Spleen (tissue), 11 donors: ENCODE measurements at regions not wholly inside any gene's neighbourhood (a gene's known extent, or its start where the extent isn't known, plus 50 kb on each side); places are given as distances from the start of the nearest gene placed in this dataset.
A peak's percentile ranks its signal among the peaks of the same experiment; 100 is the strongest.
"Not testable (repeated sequence)": the region's sequence is repeated elsewhere in the genome, so short reads cannot be mapped to it uniquely, and the experiment has no call there.

Source experiments
- DNase-seq: peaks from one replicate; pipeline ENCODE4 v3.0.0-alpha.2; 2020
- H3K27ac ChIP-seq, 8 donors: fragments of 200-600 bp; sonication (generic) in 7 of 8; 1 replicate in 4 of 8; 2 replicates in 4 of 8; pipeline versions ENCODE4 v1.5.0 to v1.8.0; 2016 to 2021; ENCODE audit warnings: inconsistent platforms in 4 of 8, mild to moderate bottlenecking in 4 of 8, moderate library complexity in 1 of 8
- H3K27me3 ChIP-seq, 7 donors: fragments of 200-600 bp; sonication (generic) in 6 of 7; replicated peaks in 1 of 7; 1 replicate in 4 of 7; 2 replicates in 3 of 7; pipeline versions ENCODE4 v1.5.0 to v1.8.0; 2016 to 2021; ENCODE audit warnings: inconsistent platforms in 3 of 7, mild to moderate bottlenecking in 1 of 7
- H3K36me3 ChIP-seq, 6 donors: fragments of 200-600 bp; sonication (generic) in 5 of 6; 1 replicate in 4 of 6; 2 replicates in 2 of 6; pipeline versions ENCODE4 v1.5.0 to v1.8.0; 2016 to 2021; ENCODE audit warnings: inconsistent platforms in 2 of 6
- H3K4me1 ChIP-seq, 6 donors: fragments of 200-600 bp; sonication (generic) in 5 of 6; 1 replicate in 3 of 6; 2 replicates in 3 of 6; pipeline versions ENCODE4 v1.5.0 to v1.8.0; 2016 to 2021; ENCODE audit warnings: inconsistent platforms in 3 of 6
- H3K4me3 ChIP-seq, 8 donors: fragments of 200-600 bp; sonication (generic) in 7 of 8; 1 replicate in 4 of 8; 2 replicates in 4 of 8; pipeline versions ENCODE4 v1.5.0 to v1.8.0; 2016 to 2021; ENCODE audit warnings: inconsistent platforms in 4 of 8, mild to moderate bottlenecking in 4 of 8, moderate library complexity in 2 of 8
- H3K9me3 ChIP-seq, 8 donors: fragments of 200-600 bp; sonication (generic) in 7 of 8; 1 replicate in 4 of 8; 2 replicates in 4 of 8; pipeline versions ENCODE4 v1.5.0 to v1.8.0; 2016 to 2021; ENCODE audit warnings: inconsistent platforms in 4 of 8
- POLR2A ChIP-seq, 3 donors: fragments of 450-650 bp; IDR thresholded peaks; one replicate each; pipeline ENCODE4 v1.5.1; 2017; ENCODE audit warnings: antibody characterized with exemption in 3 of 3, mild to moderate bottlenecking in 1 of 3
- POLR2AphosphoS5 ChIP-seq, 3 donors: sonication (generic); formaldehyde crosslinking; IDR thresholded peaks; one replicate each; pipeline ENCODE4 v1.5.1; 2017; ENCODE audit warnings: antibody characterized with exemption in 3 of 3
- WGBS, 5 donors: extraction: QIAGEN DNeasy Blood & Tissue Kit in 3 of 5; methylation state at CpG; one replicate each; pipeline versions ENCODE4 v1.1.5 to v1.1.7; 2013 to 2018; 5-methylcytosine and 5-hydroxymethylcytosine counted together
- intact Hi-C: fragments of 100-400 bp; cut with DNase I; formaldehyde crosslinking; loops from one replicate; pipeline ENCODE4 v1.15.0; 2023; ENCODE audit warnings: low total_unique reads
- TF ChIP-seq, protein P1 (sequence below), 11 experiments: fragments of 200-600 bp in 7 of 11; fragments of 450-650 bp in 4 of 11; sonication (generic) in 4 of 11; IDR thresholded peaks in 8 of 11; conservative IDR thresholded peaks in 3 of 11; 1 replicate in 7 of 11; 2 replicates in 4 of 11; pipeline versions ENCODE4 v1.4.0 to v1.8.0; 2016 to 2021; ENCODE audit warnings: antibody characterized with exemption in 11 of 11, inconsistent platforms in 4 of 11, mild to moderate bottlenecking in 1 of 11
- donor health status: healthy with polysubstance abuse.
- donor health status: DM: no; HTN: no; CAD: no; lungs with moderate emphysema.
- donor health status: DM: no; HTN: no; CAD: no.
- donor health status: Bipolar disorder and iron deficiency.
- donor health status: healthy.
- donor health status: DM: no; HTN: no; CAD: no.
- donor health status: DM: yes; HTN: yes; CAD: no.

DNA sequence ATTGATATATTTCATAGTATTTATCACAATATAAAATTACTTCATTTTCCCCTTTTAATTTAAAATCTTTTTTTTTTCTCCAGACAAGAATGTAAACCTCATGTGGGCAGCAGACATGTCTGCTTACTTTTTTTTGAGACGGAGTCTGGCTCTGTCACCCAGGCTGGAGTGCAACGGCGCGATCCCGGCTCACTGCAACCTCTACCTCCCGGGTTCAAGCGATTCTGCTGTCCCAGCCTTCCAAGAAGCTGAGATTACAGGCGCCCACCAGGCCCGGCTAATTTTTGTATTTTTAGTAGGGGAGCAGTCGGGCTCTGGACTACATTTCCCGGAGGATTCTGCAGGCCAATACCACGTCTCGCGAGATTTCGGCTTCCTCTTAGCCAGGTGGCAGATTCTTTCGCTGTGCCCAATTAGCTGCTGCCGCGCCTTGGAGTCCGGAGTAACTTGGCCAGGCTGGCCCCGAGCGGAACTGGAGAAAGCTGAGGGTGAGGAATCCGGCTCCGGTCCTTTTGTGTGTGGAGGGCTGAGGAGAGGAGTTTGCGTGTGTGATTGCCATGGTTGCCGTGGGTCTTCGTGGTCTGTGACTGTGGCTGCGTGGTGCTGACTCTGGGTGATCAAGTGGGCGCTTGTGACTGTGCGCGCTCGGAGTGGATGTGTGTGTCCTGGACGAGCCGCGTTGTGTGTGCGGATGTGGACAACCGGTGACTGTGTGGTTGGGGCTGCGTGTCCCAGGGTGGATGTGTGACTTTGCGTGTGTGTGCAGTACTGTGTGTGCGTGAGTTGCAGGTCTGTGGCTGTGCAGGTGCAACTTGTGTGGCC lies 313.0 kb upstream of the ZNF337 start:
- H3K36me3 ChIP-seq, H3K27me3 ChIP-seq, intact Hi-C loops, H3K4me1 ChIP-seq, H3K9me3 ChIP-seq: not testable (repeated sequence)
- TF ChIP-seq POLR2AphosphoS5 (IDR thresholded peaks at IDR 0.05) (peak; percentile 77 to 91 (median 83)), POLR2A (IDR thresholded peaks at IDR 0.05) (peak in 1 of 3 donors; percentile 66)
- Histone ChIP-seq H3K4me3 (peak overlapping the region; percentile 42 to 77 (median 53)), H3K27ac (peak overlapping the region; percentile 37 to 88 (median 81))
- peak; percentile 92 for DNase-seq
- WGBS, 5 donors: 25 to 41% (median 40%) methylated on average over 17 to 39 of the region's 39 CpGs

DNA sequence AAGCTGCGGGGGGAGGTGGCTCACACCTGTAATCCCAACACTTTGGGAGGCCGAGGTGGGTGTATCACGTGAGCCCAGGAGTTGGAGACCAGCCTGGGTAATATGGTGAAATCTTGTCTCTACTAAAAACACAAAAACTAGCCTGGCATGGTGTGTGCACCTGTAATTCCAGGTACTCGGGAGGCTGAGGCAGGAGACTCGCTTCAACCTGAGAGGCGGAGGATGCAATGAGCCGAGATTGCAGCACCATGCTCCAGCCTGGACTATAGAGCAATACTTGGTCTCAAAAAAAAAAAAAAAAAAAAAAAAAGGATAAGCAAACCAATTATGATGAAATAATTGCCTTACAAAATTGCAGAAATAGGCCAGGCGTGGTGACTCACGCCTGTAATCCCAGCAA lies 311.4 kb upstream of the ZNF337 start:
- H3K4me3 ChIP-seq, DNase-seq, H3K27ac ChIP-seq, H3K27me3 ChIP-seq, intact Hi-C loops, H3K9me3 ChIP-seq, H3K4me1 ChIP-seq, H3K36me3 ChIP-seq: not testable (repeated sequence)
- 85 to 98% (median 88%) methylated on average over 9 of the region's 9 CpGs for WGBS, 5 donors

DNA sequence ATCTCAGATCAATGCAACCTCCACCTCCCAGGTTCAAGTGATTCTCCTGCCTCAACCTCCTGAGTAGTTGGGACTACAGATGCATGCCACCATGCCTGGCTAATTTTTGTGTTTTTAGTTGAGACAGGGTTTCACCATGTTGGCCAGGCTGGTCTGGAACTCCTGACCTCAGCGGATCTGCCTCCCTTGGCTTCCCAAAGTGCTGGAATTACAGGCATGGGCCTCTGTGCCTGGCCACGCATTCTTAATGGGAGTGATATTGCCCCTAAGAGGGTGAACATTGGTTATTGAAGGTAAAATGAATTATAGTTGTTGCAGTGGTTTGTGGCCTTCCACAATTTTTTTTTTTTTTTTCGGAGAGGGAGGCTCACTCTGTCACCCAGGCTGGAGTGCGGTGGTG lies 309.5 kb upstream of the ZNF337 start:
- H3K27me3 ChIP-seq, H3K27ac ChIP-seq, H3K4me3 ChIP-seq, H3K9me3 ChIP-seq, H3K4me1 ChIP-seq, intact Hi-C loops, DNase-seq, H3K36me3 ChIP-seq: not testable (repeated sequence)
- 91 to 99% (median 92%) methylated on average over 4 of the region's 4 CpGs for WGBS, 5 donors

DNA sequence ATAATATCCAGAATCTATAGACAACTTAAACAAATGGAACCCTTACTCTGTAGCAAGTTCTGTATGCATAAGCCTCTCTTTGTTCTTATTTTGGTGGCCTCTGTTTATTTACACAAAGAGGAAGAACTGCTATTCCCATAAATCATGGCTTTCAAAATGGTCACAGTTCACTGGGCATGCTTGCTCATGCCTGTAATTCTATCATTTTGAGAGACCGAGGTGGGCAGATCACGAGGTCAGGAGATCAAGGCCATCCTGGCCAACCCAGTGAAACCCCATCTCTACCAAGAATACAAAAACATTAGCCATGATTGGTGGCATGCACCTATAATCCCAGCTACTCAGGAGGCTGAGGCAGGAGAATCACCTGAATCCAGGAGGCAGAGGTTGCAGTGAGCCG lies 307.3 kb upstream of the ZNF337 start:
- H3K36me3 ChIP-seq, H3K27me3 ChIP-seq, H3K9me3 ChIP-seq, intact Hi-C loops, H3K27ac ChIP-seq, H3K4me1 ChIP-seq, DNase-seq, H3K4me3 ChIP-seq: not testable (repeated sequence)
- 66 to 89% (median 82%) methylated on average over 2 to 3 of the region's 3 CpGs for WGBS, 5 donors

- 80 to 84% (median 81%) methylated on average over 16 of the region's 16 CpGs for WGBS, 5 donors
- H3K27ac ChIP-seq, H3K27me3 ChIP-seq, H3K9me3 ChIP-seq, intact Hi-C loops, H3K4me1 ChIP-seq, H3K4me3 ChIP-seq, H3K36me3 ChIP-seq: not testable (repeated sequence)
- DNase-seq: peak; percentile 34
Measured at GRCh38 chr20:25997367-25998038, 300.9 kb upstream of the ZNF337 start.

DNA sequence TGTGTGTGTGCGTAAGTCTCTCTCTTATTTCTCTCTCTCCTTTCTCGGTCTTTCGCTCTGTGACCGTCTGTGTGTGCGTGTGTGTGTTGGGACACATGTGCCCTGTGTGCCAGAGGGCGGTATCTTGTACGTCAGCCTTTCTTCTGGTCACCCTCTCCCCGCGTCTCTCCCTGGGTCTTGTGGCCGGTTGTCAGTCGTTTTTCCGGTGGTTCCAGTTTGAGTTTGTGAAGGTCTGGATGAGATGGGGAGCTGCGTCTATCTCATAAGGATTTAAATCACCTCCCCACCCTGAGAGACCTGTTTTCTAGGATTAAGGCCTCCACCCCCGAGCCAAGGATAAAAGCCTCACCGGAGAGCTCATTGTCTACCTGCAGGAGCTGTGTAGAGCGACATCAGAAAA lies 295.5 kb upstream of the ZNF337 start:
- no peak for DNase-seq
- H3K27me3 ChIP-seq: peaks cover 0 to 13% (median 0%) of the 10 kb centered on the region in 7 donors
- H3K9me3 ChIP-seq: no peaks in the 10 kb centered on the region
- 81 to 89% (median 86%) methylated on average over 16 of the region's 16 CpGs for WGBS, 5 donors
- no peak overlapping the region for H3K27ac ChIP-seq
- intact Hi-C loops: no loop called here
- H3K36me3 ChIP-seq: no peaks in the 10 kb centered on the region
- TF ChIP-seq POLR2A (IDR thresholded peaks at IDR 0.05) (no peak), POLR2AphosphoS5 (IDR thresholded peaks at IDR 0.05) (no peak)
- TF ChIP-seq, protein P1, sequence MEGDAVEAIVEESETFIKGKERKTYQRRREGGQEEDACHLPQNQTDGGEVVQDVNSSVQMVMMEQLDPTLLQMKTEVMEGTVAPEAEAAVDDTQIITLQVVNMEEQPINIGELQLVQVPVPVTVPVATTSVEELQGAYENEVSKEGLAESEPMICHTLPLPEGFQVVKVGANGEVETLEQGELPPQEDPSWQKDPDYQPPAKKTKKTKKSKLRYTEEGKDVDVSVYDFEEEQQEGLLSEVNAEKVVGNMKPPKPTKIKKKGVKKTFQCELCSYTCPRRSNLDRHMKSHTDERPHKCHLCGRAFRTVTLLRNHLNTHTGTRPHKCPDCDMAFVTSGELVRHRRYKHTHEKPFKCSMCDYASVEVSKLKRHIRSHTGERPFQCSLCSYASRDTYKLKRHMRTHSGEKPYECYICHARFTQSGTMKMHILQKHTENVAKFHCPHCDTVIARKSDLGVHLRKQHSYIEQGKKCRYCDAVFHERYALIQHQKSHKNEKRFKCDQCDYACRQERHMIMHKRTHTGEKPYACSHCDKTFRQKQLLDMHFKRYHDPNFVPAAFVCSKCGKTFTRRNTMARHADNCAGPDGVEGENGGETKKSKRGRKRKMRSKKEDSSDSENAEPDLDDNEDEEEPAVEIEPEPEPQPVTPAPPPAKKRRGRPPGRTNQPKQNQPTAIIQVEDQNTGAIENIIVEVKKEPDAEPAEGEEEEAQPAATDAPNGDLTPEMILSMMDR (IDR thresholded peaks at IDR 0.05 in 8 of 11, conservative IDR thresholded peaks at IDR 0.05 in 3 of 11): no peak
- peaks cover 0 to 5% (median 0%) of the 10 kb centered on the region in 6 donors for H3K4me1 ChIP-seq
- no peak overlapping the region for H3K4me3 ChIP-seq
